BLaER1 (cell line): ENCODE measurements at regions not wholly inside any gene's neighbourhood (a gene's known extent, or its start where the extent isn't known, plus 50 kb on each side); places are given as distances from the start of the nearest gene placed in this dataset.

Experiments used
- H3K27ac ChIP-seq: shearing (Covaris generic); formaldehyde crosslinking; 2 replicates; pipeline ENCODE4 v1.8.1; 2022
- H3K27me3 ChIP-seq: shearing (Covaris generic); formaldehyde crosslinking; 2 replicates; pipeline ENCODE4 v1.8.1; 2022
- H3K36me3 ChIP-seq: shearing (Covaris generic); formaldehyde crosslinking; 2 replicates; pipeline ENCODE4 v1.8.1; 2022
- H3K4me1 ChIP-seq: shearing (Covaris generic); formaldehyde crosslinking; 2 replicates; pipeline ENCODE4 v1.8.1; 2022
- H3K4me2 ChIP-seq: shearing (Covaris generic); formaldehyde crosslinking; 2 replicates; pipeline ENCODE4 v1.8.1; 2022
- H3K4me3 ChIP-seq: shearing (Covaris generic); formaldehyde crosslinking; 2 replicates; pipeline ENCODE4 v1.8.1; 2022
- H3K9ac ChIP-seq: shearing (Covaris generic); formaldehyde crosslinking; 2 replicates; pipeline ENCODE4 v1.8.1; 2022
- H3K9me3 ChIP-seq: shearing (Covaris generic); formaldehyde crosslinking; 2 replicates; pipeline ENCODE4 v1.8.1; 2022
- H4K20me1 ChIP-seq: shearing (Covaris generic); formaldehyde crosslinking; 2 replicates; pipeline ENCODE4 v1.8.1; 2022
- Cebpa-rat ChIP-seq: shearing (Covaris generic); IDR thresholded peaks from 2 replicates; pipeline ENCODE4 v1.8.1; 2022

- Histone ChIP-seq H3K4me2 (no peak overlapping the region), H3K9ac (no peak overlapping the region), H4K20me1 (no peaks in the 10 kb centered on the region), H3K27ac (no peak overlapping the region), H3K9me3 (no peaks in the 10 kb centered on the region), H3K36me3 (no peaks in the 10 kb centered on the region), H3K27me3 (no peaks in the 10 kb centered on the region), H3K4me1 (peaks cover under 1% of the 10 kb centered on the region), H3K4me3 (no peak overlapping the region)
- TF ChIP-seq Cebpa-rat: no peak
These were observed 196.5 kb upstream of the NREP start for GRCh38 chr5:111953351-111954127.

- H3K27ac ChIP-seq: no peak overlapping the region
- no peaks in the 10 kb centered on the region; the same call in 1 of the 2 replicates for H3K4me1 ChIP-seq
- H3K4me3 ChIP-seq: no peak overlapping the region
- no peak overlapping the region for H3K9ac ChIP-seq
- no peaks in the 10 kb centered on the region for H3K27me3 ChIP-seq
- H3K9me3 ChIP-seq: no peaks in the 10 kb centered on the region
- H3K4me2 ChIP-seq: no peak overlapping the region
- no peaks in the 10 kb centered on the region for H4K20me1 ChIP-seq
- H3K36me3 ChIP-seq: no peaks in the 10 kb centered on the region
- no peak for TF ChIP-seq Cebpa-rat
These were observed 195.6 kb upstream of the NREP start for GRCh38 chr5:111952555-111952954.

GRCh38 chr5:111950660-111951059, 193.7 kb upstream of the NREP start:
- no peak overlapping the region for H3K27ac ChIP-seq

GRCh38 chr5:111948092-111948841, 191.3 kb upstream of the NREP start:
- H3K9ac ChIP-seq: no peak overlapping the region

More at GRCh38 chr5:111950660-111951059, 193.7 kb upstream of the NREP start:
- Histone ChIP-seq H3K4me3 (no peak overlapping the region), H3K27me3 (no peaks in the 10 kb centered on the region), H3K36me3 (no peaks in the 10 kb centered on the region), H3K9me3 (no peaks in the 10 kb centered on the region), H3K4me2 (no peak overlapping the region), H4K20me1 (no peaks in the 10 kb centered on the region), H3K4me1 (no peaks in the 10 kb centered on the region; the same call in 1 of the 2 replicates), H3K9ac (no peak overlapping the region)
- TF ChIP-seq Cebpa-rat: no peak

GRCh38 chr5:111946556-111946955, 189.6 kb upstream of the NREP start:
- Histone ChIP-seq H3K27me3 (no peaks in the 10 kb centered on the region), H3K4me2 (no peak overlapping the region), H3K4me1 (no peaks in the 10 kb centered on the region), H3K4me3 (no peak overlapping the region), H3K9ac (no peak overlapping the region), H3K9me3 (no peaks in the 10 kb centered on the region), H3K27ac (no peak overlapping the region), H4K20me1 (no peaks in the 10 kb centered on the region), H3K36me3 (no peaks in the 10 kb centered on the region)
- no peak for TF ChIP-seq Cebpa-rat

More at GRCh38 chr5:111948092-111948841, 191.3 kb upstream of the NREP start:
- Histone ChIP-seq H3K9me3 (no peaks in the 10 kb centered on the region), H3K4me1 (no peaks in the 10 kb centered on the region), H3K4me2 (no peak overlapping the region), H4K20me1 (no peaks in the 10 kb centered on the region), H3K36me3 (no peaks in the 10 kb centered on the region), H3K4me3 (no peak overlapping the region), H3K27me3 (no peaks in the 10 kb centered on the region), H3K27ac (no peak overlapping the region)
- no peak for TF ChIP-seq Cebpa-rat

GRCh38 chr5:111945535-111945934, 188.5 kb upstream of the NREP start:
- H4K20me1 ChIP-seq: no peaks in the 10 kb centered on the region
- H3K4me2 ChIP-seq: no peak overlapping the region
- no peaks in the 10 kb centered on the region for H3K27me3 ChIP-seq
- H3K4me1 ChIP-seq: no peaks in the 10 kb centered on the region
- H3K27ac ChIP-seq: no peak overlapping the region
- no peaks in the 10 kb centered on the region for H3K36me3 ChIP-seq
- H3K4me3 ChIP-seq: no peak overlapping the region
- no peaks in the 10 kb centered on the region for H3K9me3 ChIP-seq
- TF ChIP-seq Cebpa-rat: no peak
- no peak overlapping the region for H3K9ac ChIP-seq

- Histone ChIP-seq H3K27me3 (no peaks in the 10 kb centered on the region), H3K9me3 (no peaks in the 10 kb centered on the region), H3K4me1 (no peaks in the 10 kb centered on the region), H3K36me3 (no peaks in the 10 kb centered on the region), H3K27ac (no peak overlapping the region), H4K20me1 (no peaks in the 10 kb centered on the region), H3K4me2 (no peak overlapping the region), H3K9ac (no peak overlapping the region), H3K4me3 (no peak overlapping the region)
- TF ChIP-seq Cebpa-rat: no peak
These were observed 185.8 kb upstream of the NREP start for GRCh38 chr5:111942661-111943401.

GRCh38 chr5:111942201-111942600, 185.2 kb upstream of the NREP start:
- Histone ChIP-seq H3K4me2 (no peak overlapping the region), H3K36me3 (no peaks in the 10 kb centered on the region), H3K27me3 (no peaks in the 10 kb centered on the region), H3K4me1 (no peaks in the 10 kb centered on the region), H3K4me3 (no peak overlapping the region), H3K27ac (no peak overlapping the region), H3K9ac (no peak overlapping the region), H4K20me1 (no peaks in the 10 kb centered on the region), H3K9me3 (no peaks in the 10 kb centered on the region)
- no peak for TF ChIP-seq Cebpa-rat

GRCh38 chr5:111937094-111937493, 180.1 kb upstream of the NREP start:
- Histone ChIP-seq H3K4me1 (no peaks in the 10 kb centered on the region), H3K27me3 (no peaks in the 10 kb centered on the region), H4K20me1 (no peaks in the 10 kb centered on the region), H3K4me2 (no peak overlapping the region), H3K27ac (no peak overlapping the region), H3K36me3 (no peaks in the 10 kb centered on the region), H3K4me3 (no peak overlapping the region), H3K9me3 (no peaks in the 10 kb centered on the region), H3K9ac (no peak overlapping the region)
- TF ChIP-seq Cebpa-rat: no peak

- Histone ChIP-seq H3K4me1 (no peaks in the 10 kb centered on the region), H3K27me3 (no peaks in the 10 kb centered on the region), H4K20me1 (no peaks in the 10 kb centered on the region), H3K36me3 (no peaks in the 10 kb centered on the region), H3K27ac (no peak overlapping the region), H3K4me2 (no peak overlapping the region), H3K9ac (no peak overlapping the region), H3K9me3 (no peaks in the 10 kb centered on the region), H3K4me3 (no peak overlapping the region)
- TF ChIP-seq Cebpa-rat: no peak
These were observed 178.8 kb upstream of the NREP start for GRCh38 chr5:111935835-111936234.
